ENCODE measurements at regions not wholly inside any gene's neighbourhood (a gene's known extent, or its start where the extent isn't known, plus 50 kb on each side); places are given as distances from the start of the nearest gene placed in this dataset.
A peak's percentile ranks its signal among the peaks of the same experiment; 100 is the strongest.

GRCh38 chr16:66287416-66287815 is 79.1 kb upstream of the CDH5 start:
- Mint-ChIP-seq H3K27ac (no peak overlapping the region), H3K4me1 (ENCODE audit: low read depth) (no peaks in the 10 kb centered on the region), H3K4me3 (no peak overlapping the region), H3K27me3 (ENCODE audit: low read depth) (peaks cover 11% of the 10 kb centered on the region), H3K36me3 (ENCODE audit: low read depth) (no peaks in the 10 kb centered on the region), H3K9me3 (ENCODE audit: insufficient read depth) (no peaks in the 10 kb centered on the region)
- DNase-seq: no peak
- ChIA-PET CTCF (no interaction called here), POLR2A (no interaction called here)
- ATAC-seq: no peak

- no peak for DNase-seq
- Mint-ChIP-seq H3K4me3 (no peak overlapping the region), H3K27ac (no peak overlapping the region), H3K9me3 (ENCODE audit: insufficient read depth) (no peaks in the 10 kb centered on the region), H3K36me3 (ENCODE audit: low read depth) (no peaks in the 10 kb centered on the region), H3K27me3 (ENCODE audit: low read depth) (peaks cover 16% of the 10 kb centered on the region), H3K4me1 (ENCODE audit: low read depth) (no peaks in the 10 kb centered on the region)
- ChIA-PET POLR2A (no interaction called here), CTCF (no interaction called here)
- ATAC-seq: no peak
Observed at GRCh38 chr16:66286527-66286926, 80.0 kb upstream of the CDH5 start.

GRCh38 chr16:66278604-66279262 is 87.8 kb upstream of the CDH5 start:
- POLR2A ChIA-PET: no interaction called here

GRCh38 chr16:66278111-66278531 is 88.4 kb upstream of the CDH5 start:
- CTCF ChIA-PET: no interaction called here
- Mint-ChIP-seq H3K4me1 (ENCODE audit: low read depth) (peaks cover 2% of the 10 kb centered on the region), H3K9me3 (ENCODE audit: insufficient read depth) (peaks cover 10% of the 10 kb centered on the region), H3K36me3 (ENCODE audit: low read depth) (no peaks in the 10 kb centered on the region), H3K27ac (no peak overlapping the region), H3K27me3 (ENCODE audit: low read depth) (peaks cover 29% of the 10 kb centered on the region), H3K4me3 (no peak overlapping the region)
- POLR2A ChIA-PET: no interaction called here
- ATAC-seq (no peak), DNase-seq (no peak)

More at GRCh38 chr16:66278604-66279262, 87.8 kb upstream of the CDH5 start:
- CTCF ChIA-PET: no interaction called here
- no peak overlapping the region for H3K27ac Mint-ChIP-seq
- no peak overlapping the region for H3K4me3 Mint-ChIP-seq
- DNase-seq (no peak), ATAC-seq (no peak)
- peaks cover 29% of the 10 kb centered on the region for H3K27me3 Mint-ChIP-seq (ENCODE audit: low read depth)
- H3K9me3 Mint-ChIP-seq (ENCODE audit: insufficient read depth): peaks cover 10% of the 10 kb centered on the region
- H3K4me1 Mint-ChIP-seq (ENCODE audit: low read depth): peaks cover 2% of the 10 kb centered on the region
- no peaks in the 10 kb centered on the region for H3K36me3 Mint-ChIP-seq (ENCODE audit: low read depth)

- Mint-ChIP-seq H3K4me1 (ENCODE audit: low read depth) (peaks cover 2% of the 10 kb centered on the region), H3K9me3 (ENCODE audit: insufficient read depth) (peaks cover 10% of the 10 kb centered on the region), H3K27ac (no peak overlapping the region), H3K36me3 (ENCODE audit: low read depth) (no peaks in the 10 kb centered on the region), H3K27me3 (ENCODE audit: low read depth) (peaks cover 26% of the 10 kb centered on the region), H3K4me3 (no peak overlapping the region)
- CTCF ChIA-PET: interaction anchor here (1.3 kb wide), 1 partner anchor 37 kb away, joined by 4 read pairs; no protein-coding TSS in a partner anchor
- DNase-seq: no peak
- ATAC-seq: no peak
- POLR2A ChIA-PET: no interaction called here
Observed at GRCh38 chr16:66277311-66278070, 89.0 kb upstream of the CDH5 start.

GRCh38 chr16:66275775-66276428 is 90.6 kb upstream of the CDH5 start:
- Mint-ChIP-seq H3K4me1 (ENCODE audit: low read depth) (peaks cover 2% of the 10 kb centered on the region), H3K27ac (no peak overlapping the region), H3K4me3 (no peak overlapping the region), H3K36me3 (ENCODE audit: low read depth) (no peaks in the 10 kb centered on the region), H3K27me3 (ENCODE audit: low read depth) (peaks cover 18% of the 10 kb centered on the region), H3K9me3 (ENCODE audit: insufficient read depth) (peaks cover 10% of the 10 kb centered on the region)
- POLR2A ChIA-PET: no interaction called here
- no peak for ATAC-seq
- peak; percentile 34 for DNase-seq
- CTCF ChIA-PET: interaction anchor here (0.7 to 2.1 kb wide), 7 partner anchors 14 to 69 kb away, joined by 3 to 24 read pairs (median 5); no protein-coding TSS in a partner anchor

- CTCF ChIA-PET: interaction anchor here (1.7 to 2.1 kb wide), 2 partner anchors 40 to 42 kb away, joined by 10 to 24 read pairs; no protein-coding TSS in a partner anchor
- Mint-ChIP-seq H3K27ac (no peak overlapping the region), H3K4me3 (no peak overlapping the region), H3K9me3 (ENCODE audit: insufficient read depth) (peaks cover 7% of the 10 kb centered on the region), H3K27me3 (ENCODE audit: low read depth) (peaks cover 10% of the 10 kb centered on the region), H3K36me3 (ENCODE audit: low read depth) (no peaks in the 10 kb centered on the region), H3K4me1 (ENCODE audit: low read depth) (peaks cover 2% of the 10 kb centered on the region)
- POLR2A ChIA-PET: no interaction called here
- ATAC-seq: peak; percentile 37
- no peak for DNase-seq
Observed at GRCh38 chr16:66274335-66275110, 92.0 kb upstream of the CDH5 start.

GRCh38 chr16:66273644-66274334 is 92.7 kb upstream of the CDH5 start:
- Mint-ChIP-seq H3K4me3 (no peak overlapping the region), H3K9me3 (ENCODE audit: insufficient read depth) (peaks cover 3% of the 10 kb centered on the region), H3K36me3 (ENCODE audit: low read depth) (no peaks in the 10 kb centered on the region), H3K27ac (no peak overlapping the region), H3K27me3 (ENCODE audit: low read depth) (peaks cover 13% of the 10 kb centered on the region), H3K4me1 (ENCODE audit: low read depth) (peaks cover 2% of the 10 kb centered on the region)
- DNase-seq: no peak
- no peak for ATAC-seq
- ChIA-PET POLR2A (no interaction called here), CTCF (interaction anchor here (1.7 kb wide), 1 partner anchor 41 kb away, joined by 10 read pairs; no protein-coding TSS in a partner anchor)

- H3K9me3 Mint-ChIP-seq (ENCODE audit: insufficient read depth): no peaks in the 10 kb centered on the region
- no peaks in the 10 kb centered on the region for H3K36me3 Mint-ChIP-seq (ENCODE audit: low read depth)
- H3K27ac Mint-ChIP-seq: no peak overlapping the region
- ChIA-PET POLR2A (no interaction called here), CTCF (interaction anchor here (1.7 kb wide), 1 partner anchor 41 kb away, joined by 10 read pairs; no protein-coding TSS in a partner anchor)
- H3K4me1 Mint-ChIP-seq (ENCODE audit: low read depth): peaks cover 2% of the 10 kb centered on the region
- ATAC-seq: no peak
- DNase-seq: no peak
- peaks cover 14% of the 10 kb centered on the region for H3K27me3 Mint-ChIP-seq (ENCODE audit: low read depth)
- no peak overlapping the region for H3K4me3 Mint-ChIP-seq
Observed at GRCh38 chr16:66273053-66273452, 93.4 kb upstream of the CDH5 start.

- DNase-seq: no peak
- Mint-ChIP-seq H3K27me3 (ENCODE audit: low read depth) (peaks cover 20% of the 10 kb centered on the region), H3K9me3 (ENCODE audit: insufficient read depth) (no peaks in the 10 kb centered on the region), H3K27ac (no peak overlapping the region), H3K4me1 (ENCODE audit: low read depth) (peaks cover 2% of the 10 kb centered on the region), H3K4me3 (no peak overlapping the region), H3K36me3 (ENCODE audit: low read depth) (no peaks in the 10 kb centered on the region)
- CTCF ChIA-PET: no interaction called here
- POLR2A ChIA-PET: no interaction called here
- ATAC-seq: no peak
Observed at GRCh38 chr16:66272461-66272860, 94.0 kb upstream of the CDH5 start.

Data from activated CD8-positive, alpha-beta T cell treated with anti-CD3 and anti-CD28 coated beads, Interleukin-2, amount 10 ng/mL, durations not matched to agents 7 days and 5 days (primary cell).